CD4-positive, alpha-beta T cell (primary cell): ENCODE measurements at regions not wholly inside any gene's neighbourhood (a gene's known extent, or its start where the extent isn't known, plus 50 kb on each side); places are given as distances from the start of the nearest gene placed in this dataset.

Source experiments
- ATAC-seq: fragments of 200-7000 bp; cut with Tn5 transposase; one replicate; pipeline ENCODE4 v1.10.0; 2022; ENCODE audit warnings: mild to moderate bottlenecking; ENCODE audit not compliant: poor library complexity
- CTCF ChIA-PET: fragments of 350-600 bp; sonication (Branson Sonifier 250); formaldehyde crosslinking; loops from one replicate; lab custom pipeline; 2021; ENCODE audit warnings: antibody characterized with exemption, inconsistent platforms; lab: Charles Lee
- POLR2A ChIA-PET: fragments of 350-600 bp; sonication (Branson Sonifier 250); formaldehyde crosslinking; loops from one replicate; lab custom pipeline; 2021; ENCODE audit warnings: antibody characterized with exemption, inconsistent platforms; lab: Charles Lee
- DNase-seq, 14 experiments: peaks; one replicate each; pipeline ENCODE4 v3.0.0-alpha.2; 2013 to 2020; ENCODE audit warnings: mixed read lengths in 2 of 14
- H3K27ac ChIP-seq, 2 donors: one replicate each; pipeline versions ENCODE4 v1.5.1 to v1.7.0; 2013; ENCODE audit warnings: low read length in 2 of 2, low read depth in 1 of 2, mild to moderate bottlenecking in 1 of 2
- H3K27me3 ChIP-seq, 2 experiments: 1 replicate in 1 of 2; 2 replicates in 1 of 2; pipeline versions ENCODE4 v1.6.1 to v1.7.0; 2013; ENCODE audit warnings: low read length in 2 of 2, control low read depth in 1 of 2, mild to moderate bottlenecking in 1 of 2, moderate library complexity in 1 of 2; ENCODE audit not compliant: insufficient read depth in 2 of 2, control insufficient read depth in 1 of 2
- H3K36me3 ChIP-seq: one replicate; pipeline ENCODE4 v1.6.1; 2013; ENCODE audit warnings: low read length, control low read depth; ENCODE audit not compliant: insufficient read depth
- H3K4me1 ChIP-seq: one replicate; pipeline ENCODE4 v1.6.1; 2013; ENCODE audit warnings: low read length, control low read depth; ENCODE audit not compliant: insufficient read depth
- H3K4me3 ChIP-seq: one replicate; pipeline ENCODE4 v1.5.1; 2013; ENCODE audit warnings: mild to moderate bottlenecking, low read length, moderate library complexity
- H3K9me3 ChIP-seq, 2 experiments: 1 replicate in 1 of 2; 2 replicates in 1 of 2; pipeline versions ENCODE4 v1.6.1 to v1.7.0; 2013; ENCODE audit warnings: low read length in 2 of 2, mild to moderate bottlenecking in 2 of 2, control low read depth in 1 of 2, moderate library complexity in 1 of 2; ENCODE audit not compliant: control insufficient read depth in 1 of 2, insufficient read depth in 1 of 2
- H3K27ac Mint-ChIP-seq: one replicate; pipeline ENCODE4 v1.8.0; 2020; ENCODE audit warnings: mixed read lengths
- H3K27me3 Mint-ChIP-seq: one replicate; pipeline ENCODE4 v1.8.0; 2021; ENCODE audit warnings: mixed read lengths
- H3K36me3 Mint-ChIP-seq: one replicate; pipeline ENCODE4 v1.8.0; 2021; ENCODE audit warnings: low read depth, mixed read lengths
- H3K4me1 Mint-ChIP-seq: one replicate; pipeline ENCODE4 v1.8.0; 2021; ENCODE audit warnings: low read depth, mixed read lengths
- H3K4me3 Mint-ChIP-seq: one replicate; pipeline ENCODE4 v1.8.0; 2020; ENCODE audit warnings: mild to moderate bottlenecking, mixed read lengths
- H3K9me3 Mint-ChIP-seq: one replicate; pipeline ENCODE4 v1.8.0; 2020; ENCODE audit warnings: mixed read lengths
- intact Hi-C, 2 experiments: fragments of 100-400 bp; cut with DNase I in 1 of 2; cut with micrococcal nuclease in 1 of 2; formaldehyde crosslinking; loops; one replicate each; pipeline versions ENCODE4 v1.15.1 to v1.9.0; 2023 to 2025; cut with DNase I, micrococcal nuclease
- TF ChIP-seq, protein P1 (sequence below): fragments of 200-600 bp; IDR thresholded peaks from one replicate; pipeline ENCODE4 v1.8.0; 2022; ENCODE audit warnings: antibody characterized with exemption, mild to moderate bottlenecking

DNA sequence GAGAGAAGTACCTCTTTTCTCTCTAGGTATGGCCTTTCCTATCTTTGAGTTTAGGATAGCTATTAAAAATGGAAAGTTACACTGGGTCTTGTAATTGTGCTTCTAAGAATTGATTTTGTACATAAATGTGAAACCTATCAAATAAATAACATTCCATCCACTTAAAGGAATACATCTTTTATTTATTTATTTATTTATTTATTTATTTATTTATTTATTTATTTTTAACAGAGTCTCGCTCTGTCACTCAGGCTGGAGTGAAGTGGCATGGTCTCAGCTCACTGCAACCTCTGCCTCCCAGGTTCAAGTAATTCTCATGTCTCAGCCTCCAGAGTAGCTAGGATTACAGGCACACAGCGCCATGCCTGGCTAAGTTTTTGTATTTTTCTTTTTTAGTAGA is 1114.0 kb upstream of the EEF2KMT start:
- Histone ChIP-seq H3K36me3 (no peaks in the 10 kb centered on the region), H3K4me3 (no peak overlapping the region), H3K27ac (no peak overlapping the region), H3K9me3 (peaks cover 0 to 3% of the 10 kb centered on the region in 2 experiments), H3K4me1 (no peaks in the 10 kb centered on the region), H3K27me3 (no peaks in the 10 kb centered on the region)
- no peak overlapping the region for H3K4me3 Mint-ChIP-seq
- TF ChIP-seq, protein P1, sequence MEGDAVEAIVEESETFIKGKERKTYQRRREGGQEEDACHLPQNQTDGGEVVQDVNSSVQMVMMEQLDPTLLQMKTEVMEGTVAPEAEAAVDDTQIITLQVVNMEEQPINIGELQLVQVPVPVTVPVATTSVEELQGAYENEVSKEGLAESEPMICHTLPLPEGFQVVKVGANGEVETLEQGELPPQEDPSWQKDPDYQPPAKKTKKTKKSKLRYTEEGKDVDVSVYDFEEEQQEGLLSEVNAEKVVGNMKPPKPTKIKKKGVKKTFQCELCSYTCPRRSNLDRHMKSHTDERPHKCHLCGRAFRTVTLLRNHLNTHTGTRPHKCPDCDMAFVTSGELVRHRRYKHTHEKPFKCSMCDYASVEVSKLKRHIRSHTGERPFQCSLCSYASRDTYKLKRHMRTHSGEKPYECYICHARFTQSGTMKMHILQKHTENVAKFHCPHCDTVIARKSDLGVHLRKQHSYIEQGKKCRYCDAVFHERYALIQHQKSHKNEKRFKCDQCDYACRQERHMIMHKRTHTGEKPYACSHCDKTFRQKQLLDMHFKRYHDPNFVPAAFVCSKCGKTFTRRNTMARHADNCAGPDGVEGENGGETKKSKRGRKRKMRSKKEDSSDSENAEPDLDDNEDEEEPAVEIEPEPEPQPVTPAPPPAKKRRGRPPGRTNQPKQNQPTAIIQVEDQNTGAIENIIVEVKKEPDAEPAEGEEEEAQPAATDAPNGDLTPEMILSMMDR: no peak
- H3K9me3 Mint-ChIP-seq: peaks cover 5% of the 10 kb centered on the region
- no peaks in the 10 kb centered on the region for H3K27me3 Mint-ChIP-seq
- DNase-seq: no peak
- ChIA-PET POLR2A (no interaction called here), CTCF (no interaction called here)
- intact Hi-C loops: no loop called here
- H3K27ac Mint-ChIP-seq: no peak overlapping the region
- no peaks in the 10 kb centered on the region for H3K36me3 Mint-ChIP-seq
- no peaks in the 10 kb centered on the region for H3K4me1 Mint-ChIP-seq
- no peak for ATAC-seq

DNA sequence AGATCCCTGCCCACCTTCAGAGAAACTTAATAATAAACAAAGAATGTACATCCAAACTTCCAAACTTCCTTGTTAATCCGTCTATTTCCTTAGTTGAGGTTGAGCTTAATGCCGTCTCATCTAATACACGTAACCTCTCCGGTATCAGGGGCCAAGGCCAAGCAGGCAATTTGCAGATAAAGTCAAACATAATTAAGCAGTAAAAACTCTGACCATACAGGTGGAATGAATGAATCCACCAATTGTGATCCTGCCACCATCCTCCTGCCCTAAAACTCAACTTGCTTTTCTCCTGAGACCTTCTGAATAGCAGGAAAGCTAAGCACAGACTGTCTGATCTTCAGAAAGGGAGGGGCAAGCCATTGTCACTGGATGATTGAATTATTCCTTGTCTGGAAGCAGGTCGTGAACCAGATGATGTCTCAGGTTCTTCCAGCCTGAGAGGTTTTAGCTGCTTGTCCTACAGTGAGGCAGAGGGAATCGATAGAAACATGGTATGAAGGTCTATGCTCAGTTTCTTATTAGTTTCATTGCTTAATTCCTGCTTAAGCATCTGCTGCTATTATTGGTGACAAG is 1111.8 kb upstream of the EEF2KMT start:
- no peaks in the 10 kb centered on the region for H3K4me1 ChIP-seq
- CTCF ChIA-PET: no interaction called here
- no peaks in the 10 kb centered on the region for H3K36me3 Mint-ChIP-seq

DNA sequence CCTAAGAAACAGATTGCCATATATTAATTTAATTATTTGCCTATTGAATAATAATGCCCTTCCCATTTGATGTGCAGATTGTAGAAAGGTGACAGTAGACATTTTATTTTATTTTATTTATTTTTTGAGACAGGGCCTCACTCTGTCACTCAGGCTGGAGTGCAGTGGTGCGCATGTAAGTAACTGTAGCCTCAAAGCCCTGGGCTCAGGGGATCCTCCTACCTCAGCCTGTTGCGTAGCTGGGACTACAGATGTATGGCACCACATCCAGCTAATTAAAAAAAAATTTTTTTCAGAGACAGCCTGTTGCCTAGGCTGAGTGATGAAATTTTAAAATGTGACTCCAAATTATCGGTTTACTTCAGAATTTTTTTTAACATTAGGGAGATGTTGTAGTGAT is 1110.0 kb upstream of the EEF2KMT start:
- H3K27ac ChIP-seq: no peak overlapping the region
- TF ChIP-seq, protein P1: no peak
- no peaks in the 10 kb centered on the region for H3K27me3 ChIP-seq
- DNase-seq (no peak), ATAC-seq (no peak)
- Mint-ChIP-seq H3K27ac (no peak overlapping the region), H3K4me3 (no peak overlapping the region), H3K36me3 (no peaks in the 10 kb centered on the region), H3K4me1 (no peaks in the 10 kb centered on the region), H3K9me3 (peaks cover 2% of the 10 kb centered on the region), H3K27me3 (no peaks in the 10 kb centered on the region)
- H3K36me3 ChIP-seq: no peaks in the 10 kb centered on the region
- no peaks in the 10 kb centered on the region for H3K4me1 ChIP-seq
- ChIA-PET POLR2A (no interaction called here), CTCF (no interaction called here)
- peaks cover 0 to 3% of the 10 kb centered on the region in 2 experiments for H3K9me3 ChIP-seq
- H3K4me3 ChIP-seq: no peak overlapping the region
- intact Hi-C loops: no loop called here

More for the DNA sequence above, 1111.8 kb upstream of the EEF2KMT start:
- Mint-ChIP-seq H3K27ac (no peak overlapping the region), H3K9me3 (peaks cover 6% of the 10 kb centered on the region), H3K4me3 (no peak overlapping the region), H3K27me3 (no peaks in the 10 kb centered on the region), H3K4me1 (no peaks in the 10 kb centered on the region)
- TF ChIP-seq, protein P1: no peak
- intact Hi-C loops: no loop called here
- POLR2A ChIA-PET: no interaction called here
- Histone ChIP-seq H3K27ac (no peak overlapping the region), H3K4me3 (no peak overlapping the region), H3K27me3 (no peaks in the 10 kb centered on the region), H3K9me3 (peaks cover 0 to 3% of the 10 kb centered on the region in 2 experiments), H3K36me3 (no peaks in the 10 kb centered on the region)
- ATAC-seq (no peak), DNase-seq (no peak)
